HG03175 (cell line): ENCODE measurements at regions not wholly inside any gene's neighbourhood (a gene's known extent, or its start where the extent isn't known, plus 50 kb on each side); places are given as distances from the start of the nearest gene placed in this dataset.
"Not testable (repeated sequence)": the region's sequence is repeated elsewhere in the genome, so short reads cannot be mapped to it uniquely, and the experiment has no call there.

ENCODE experiments used
- ATAC-seq: cut with Tn5 transposase; IDR thresholded peaks from one replicate; pipeline ENCODE4 v1.9.1; 2021; ENCODE audit warnings: mild to moderate bottlenecking, moderate library complexity; ENCODE audit not compliant: unreplicated experiment

DNA sequence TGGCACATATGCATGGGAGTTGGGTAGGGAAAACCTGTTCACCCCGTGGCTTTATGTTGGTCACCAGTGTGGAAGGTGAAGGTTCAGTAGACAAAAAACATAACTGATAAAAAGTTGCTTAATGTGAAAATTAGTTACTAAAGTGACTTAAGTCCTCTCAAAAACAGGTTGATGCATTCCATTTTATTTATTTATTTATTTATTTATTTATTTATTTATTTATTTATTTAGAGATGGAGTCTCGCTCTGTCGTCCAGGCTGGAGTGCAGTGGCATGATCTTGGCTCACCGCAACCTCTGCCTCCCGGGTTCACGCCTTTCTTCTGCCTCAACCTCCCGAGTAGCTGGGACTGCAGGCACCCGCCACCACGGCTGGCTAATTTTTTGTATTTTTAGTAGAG lies 541.0 kb downstream of the DCDC2C start:
- ATAC-seq = not testable (repeated sequence)

DNA sequence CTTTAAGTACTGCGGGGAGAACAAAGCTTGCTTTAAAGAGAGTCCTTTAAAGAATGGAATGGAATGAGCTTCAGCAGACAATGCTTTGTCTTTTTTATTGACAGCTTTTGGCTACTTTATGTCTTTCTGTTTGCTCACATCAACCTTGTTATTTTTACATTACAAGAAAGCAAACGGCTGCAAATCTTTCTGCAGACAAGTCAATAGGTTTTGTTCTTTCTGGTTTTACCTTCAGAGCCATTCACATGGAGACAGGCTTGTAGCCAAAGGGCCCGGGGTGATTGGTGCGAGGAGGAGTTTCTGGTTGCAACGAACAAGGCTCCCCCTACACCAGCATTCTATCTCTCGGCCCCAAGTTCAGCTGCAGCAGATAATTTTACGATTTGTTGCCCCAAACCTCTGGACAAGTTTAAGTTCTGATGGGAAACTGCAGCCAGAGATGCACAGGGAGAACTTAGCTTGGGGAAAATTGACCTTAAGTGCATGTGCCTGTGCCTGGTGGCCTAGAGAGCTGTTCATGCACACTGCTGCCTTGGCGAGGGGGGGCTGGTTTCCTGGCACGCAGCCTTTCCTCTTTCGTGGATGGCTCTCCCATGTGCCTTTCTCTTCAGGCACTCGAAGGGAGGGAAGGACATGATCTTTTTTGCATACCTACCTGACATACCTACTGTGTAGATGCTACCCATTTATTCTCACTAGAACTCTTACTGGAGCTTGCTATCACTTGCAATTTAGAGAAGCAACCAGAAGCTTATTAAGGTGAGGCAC lies 543.2 kb downstream of the DCDC2C start:
- ATAC-seq = no peak

DNA sequence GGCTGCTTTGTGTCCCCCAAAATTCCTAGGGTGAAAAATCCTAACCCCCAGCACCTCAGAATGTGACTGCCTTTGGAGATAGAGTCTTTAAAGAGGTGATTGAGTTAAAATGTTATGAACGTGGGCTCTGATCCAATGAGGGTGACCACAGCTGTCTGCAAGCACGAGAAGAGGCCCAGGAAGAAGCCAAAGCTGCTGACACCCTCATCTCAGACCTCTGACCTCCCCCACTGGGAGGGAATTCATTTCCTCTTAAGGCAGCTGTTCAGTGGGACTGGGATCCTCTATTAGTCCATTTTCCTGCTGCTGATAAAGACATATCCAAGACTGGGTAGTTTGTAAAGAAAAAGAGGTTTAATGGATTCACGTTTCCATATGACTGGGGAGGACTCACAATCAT lies 544.4 kb downstream of the DCDC2C start:
- ATAC-seq = no peak

DNA sequence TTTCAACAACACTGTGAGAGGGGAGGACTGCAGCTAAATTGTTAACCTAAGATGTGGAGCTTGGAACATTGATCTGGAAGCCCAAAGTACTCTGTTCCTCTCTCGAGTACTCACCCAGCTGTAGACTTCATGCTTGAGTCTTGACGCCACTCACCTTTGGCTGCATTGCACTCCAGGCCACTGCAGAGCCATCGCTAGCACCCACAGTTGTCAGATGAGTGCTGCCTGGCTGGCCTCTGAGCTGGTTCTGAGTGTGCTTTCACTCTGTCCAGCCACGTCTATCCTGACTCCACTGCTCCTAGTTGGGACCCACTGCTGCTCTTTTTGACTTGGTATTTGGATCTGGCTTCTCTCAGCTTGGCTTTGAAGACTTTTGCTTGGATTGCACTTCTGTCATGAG lies 552.1 kb downstream of the DCDC2C start:
- no peak for ATAC-seq

DNA sequence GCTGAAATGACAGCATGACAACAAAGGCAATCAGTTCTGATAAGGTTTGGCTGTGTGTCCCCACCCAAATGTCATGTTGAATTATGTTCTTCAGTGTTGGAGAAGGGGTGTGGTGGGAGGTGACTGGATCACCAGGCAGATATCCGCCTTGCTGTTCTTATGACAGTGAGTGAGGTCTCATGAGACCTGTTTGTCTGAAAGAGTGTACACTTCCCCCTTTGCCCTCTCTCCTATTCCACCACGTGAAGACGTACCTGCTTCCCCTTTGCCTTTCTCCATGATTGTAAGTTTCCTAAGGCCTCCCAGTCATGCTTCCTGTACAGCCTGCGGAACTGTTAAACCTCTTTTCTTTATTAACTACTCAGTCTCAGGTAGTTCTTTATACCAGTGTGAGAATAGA lies 553.0 kb downstream of the DCDC2C start:
- no peak for ATAC-seq

DNA sequence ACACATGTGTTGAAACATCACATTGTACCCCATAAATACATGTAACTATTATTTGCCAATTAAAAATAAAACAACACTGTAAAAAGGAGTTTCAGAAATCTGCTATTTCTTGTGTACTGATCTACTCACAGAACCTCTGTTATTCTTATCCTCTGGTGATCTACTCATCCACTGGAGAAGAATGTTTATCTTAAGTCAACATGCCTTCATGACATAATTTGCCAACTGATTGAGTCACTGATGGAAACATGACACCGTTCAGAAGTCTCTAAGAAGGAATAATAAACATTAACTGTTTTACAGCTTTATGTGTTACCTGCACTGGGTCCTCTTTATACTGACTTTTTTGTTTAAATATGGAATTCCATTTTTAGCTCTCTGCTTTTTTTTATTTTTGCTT lies 555.2 kb downstream of the DCDC2C start:
- no peak for ATAC-seq

DNA sequence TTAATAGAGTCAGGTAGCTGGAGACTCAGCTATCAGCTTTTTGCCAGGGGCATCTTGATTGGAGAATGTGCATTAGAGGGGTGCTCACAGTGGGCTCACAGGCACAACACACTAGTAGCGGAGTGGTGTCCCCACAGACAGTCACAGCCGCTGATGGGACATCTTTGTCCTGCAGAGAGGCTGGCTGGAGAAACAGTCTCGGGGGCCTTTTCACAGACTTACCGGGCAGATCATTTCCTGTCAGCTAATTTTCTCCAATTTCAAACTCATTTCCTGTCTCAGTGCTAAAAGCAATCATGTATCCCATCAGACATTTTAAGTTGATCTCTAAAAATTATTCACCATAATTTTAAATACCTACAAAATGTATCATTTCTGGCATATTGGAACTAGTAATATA lies 562.6 kb downstream of the DCDC2C start:
- no peak for ATAC-seq

DNA sequence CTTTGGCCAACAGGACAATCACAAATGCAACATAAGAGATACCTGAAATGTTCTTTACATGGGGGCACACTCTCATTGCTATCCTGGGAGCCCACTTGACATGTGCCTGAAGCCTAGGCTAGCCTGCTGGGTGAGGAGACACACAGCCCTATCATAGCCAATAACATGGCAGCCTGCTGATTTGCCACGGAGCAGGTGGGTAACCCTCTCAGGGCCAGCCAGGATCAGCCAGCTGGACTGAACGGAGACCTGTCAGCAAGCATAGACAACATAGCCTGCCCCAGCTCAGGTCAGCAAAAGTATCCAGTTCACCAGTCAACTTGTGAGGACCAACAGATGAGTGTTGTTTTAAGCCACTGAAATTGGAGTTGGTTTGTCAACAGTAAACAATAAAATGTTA lies 566.5 kb downstream of the DCDC2C start:
- no peak for ATAC-seq

DNA sequence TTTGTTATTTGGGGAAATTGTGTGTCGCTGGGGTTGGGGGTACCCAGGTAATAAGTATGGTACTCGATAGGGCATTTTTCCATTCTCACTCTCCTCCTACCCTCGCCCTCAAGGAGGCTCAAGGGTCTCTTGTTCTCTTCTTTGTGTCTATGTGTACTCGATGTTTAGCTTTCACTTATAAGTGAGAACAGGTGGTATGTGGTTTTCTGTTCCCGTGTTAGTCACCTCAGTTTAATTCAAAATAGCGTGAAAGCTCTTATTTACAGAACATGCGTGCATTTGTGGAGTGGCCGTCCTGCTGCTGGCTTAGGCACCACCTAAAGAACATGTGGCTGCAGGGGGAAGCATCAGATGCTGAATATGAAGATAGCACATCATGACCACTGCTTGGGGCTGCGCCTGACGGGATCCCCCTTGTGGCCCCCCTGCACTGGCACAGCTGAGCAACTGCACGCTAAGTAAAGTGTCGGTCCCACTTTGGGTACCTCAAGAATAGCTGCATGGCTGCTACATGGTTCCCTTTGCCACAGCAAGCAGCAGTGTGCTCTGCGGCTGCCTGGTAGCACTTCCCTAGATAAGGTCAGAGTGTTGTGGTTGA lies 569.0 kb downstream of the DCDC2C start:
- no peak for ATAC-seq

DNA sequence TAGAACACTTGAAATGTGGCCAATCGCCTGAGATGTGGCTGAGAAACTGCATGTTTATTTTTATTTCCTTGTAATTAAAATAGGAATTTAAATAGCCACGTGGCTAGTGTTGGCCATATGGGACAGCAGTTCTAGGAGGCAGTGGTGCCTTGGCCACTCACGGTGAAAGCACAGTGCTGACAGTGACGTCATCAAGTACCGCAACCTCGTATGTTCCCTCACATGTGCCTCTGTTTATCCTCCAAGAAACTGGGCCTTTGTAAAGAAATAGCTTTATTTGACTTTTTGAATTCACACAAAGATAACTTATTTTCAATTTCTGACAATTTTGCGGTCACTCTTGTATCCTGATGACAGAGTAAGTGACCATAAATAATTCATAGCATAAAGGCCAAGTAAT lies 575.0 kb downstream of the DCDC2C start:
- ATAC-seq = no peak

DNA sequence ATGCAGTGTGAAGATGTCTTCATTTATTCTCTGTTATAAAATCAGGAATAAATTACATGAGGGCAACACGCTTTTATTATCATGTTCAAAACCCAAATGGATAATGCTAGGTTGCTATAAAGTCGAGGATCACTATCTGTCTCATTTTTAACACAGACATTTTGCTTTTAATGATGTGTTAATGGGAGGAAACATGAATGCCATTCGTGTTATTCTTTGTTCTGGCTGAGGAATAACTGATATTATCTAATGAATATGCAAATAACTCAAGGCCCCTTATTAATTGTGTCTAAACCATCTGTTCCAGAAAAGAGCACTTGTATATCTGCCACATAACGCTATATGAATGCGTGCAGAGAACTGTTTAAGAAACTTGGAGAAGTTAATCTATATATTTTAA lies 576.1 kb downstream of the DCDC2C start:
- ATAC-seq = no peak

DNA sequence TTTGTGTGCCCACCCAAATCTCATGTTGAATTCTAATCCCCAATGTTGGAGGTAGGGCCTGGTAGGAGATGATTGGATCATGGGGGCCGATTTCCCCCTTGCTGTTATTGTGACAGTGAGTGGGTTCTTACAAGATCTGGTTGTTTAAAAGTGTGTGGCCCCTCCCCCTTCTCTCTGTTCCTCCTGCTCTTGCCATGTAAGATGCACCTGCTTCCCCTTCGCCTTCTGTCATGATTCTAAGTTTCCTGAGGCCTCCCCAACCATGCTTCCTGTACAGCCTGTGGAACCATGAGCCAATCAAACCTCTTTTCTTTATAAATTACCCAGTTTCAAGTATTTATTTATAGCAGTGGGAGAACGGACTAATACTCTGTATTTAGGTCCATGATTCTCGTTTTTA lies 588.1 kb downstream of the DCDC2C start:
- no peak for ATAC-seq

DNA sequence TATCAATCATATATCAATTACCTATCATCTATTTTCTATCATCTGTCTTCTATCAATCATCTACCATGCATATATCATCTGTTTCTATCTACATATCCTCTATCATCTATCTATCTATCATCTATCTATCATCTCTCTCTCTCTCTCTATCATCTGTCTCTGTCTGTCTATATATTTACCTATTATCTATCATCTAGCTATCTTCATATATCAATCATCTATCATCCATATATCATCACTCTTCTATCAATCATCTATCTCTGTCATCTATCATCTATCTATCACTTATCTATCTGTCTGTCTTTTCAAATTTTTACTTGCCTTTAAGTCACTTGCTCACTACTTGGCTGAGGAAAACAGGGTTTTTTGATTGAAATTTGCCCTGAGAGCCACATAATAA lies 592.3 kb downstream of the DCDC2C start:
- no peak for ATAC-seq

DNA sequence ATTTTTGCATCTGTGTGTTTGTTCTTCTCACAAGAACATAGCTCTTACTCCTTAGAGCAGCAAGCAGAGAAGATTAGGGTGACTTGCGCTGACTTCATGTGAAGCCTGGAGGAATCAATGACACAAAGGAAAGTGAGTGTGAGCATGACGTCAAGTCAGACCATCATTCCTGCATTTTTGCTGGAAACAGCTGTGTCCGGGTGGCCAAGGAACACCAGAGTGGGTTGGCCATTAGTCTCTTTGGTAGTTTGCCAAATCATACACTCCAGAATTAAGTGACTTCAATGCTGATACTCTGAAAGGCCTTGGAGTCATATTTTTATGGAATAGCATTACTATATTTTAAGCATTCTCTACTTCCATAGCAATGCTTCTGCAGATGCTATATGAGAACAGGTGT lies 597.2 kb downstream of the DCDC2C start:
- no peak for ATAC-seq

DNA sequence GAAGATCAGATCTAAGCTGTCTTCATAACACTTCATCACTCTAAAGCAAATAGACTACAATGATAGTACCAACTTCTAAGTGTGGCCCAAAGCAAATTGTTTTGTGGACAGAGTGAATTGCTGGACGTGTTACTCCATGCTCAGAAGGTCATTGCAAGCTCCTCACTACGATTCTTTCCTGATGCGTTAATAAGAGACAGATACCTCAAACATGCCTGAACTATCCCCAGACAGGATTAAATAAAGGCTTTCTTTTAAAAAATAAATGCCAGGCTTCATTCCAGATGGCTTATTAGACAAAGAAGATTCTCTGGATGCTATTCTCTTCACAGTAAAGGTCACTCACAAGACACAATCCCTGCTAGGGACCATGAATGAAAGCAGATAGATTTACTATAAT lies 621.2 kb downstream of the DCDC2C start:
- ATAC-seq = no peak

DNA sequence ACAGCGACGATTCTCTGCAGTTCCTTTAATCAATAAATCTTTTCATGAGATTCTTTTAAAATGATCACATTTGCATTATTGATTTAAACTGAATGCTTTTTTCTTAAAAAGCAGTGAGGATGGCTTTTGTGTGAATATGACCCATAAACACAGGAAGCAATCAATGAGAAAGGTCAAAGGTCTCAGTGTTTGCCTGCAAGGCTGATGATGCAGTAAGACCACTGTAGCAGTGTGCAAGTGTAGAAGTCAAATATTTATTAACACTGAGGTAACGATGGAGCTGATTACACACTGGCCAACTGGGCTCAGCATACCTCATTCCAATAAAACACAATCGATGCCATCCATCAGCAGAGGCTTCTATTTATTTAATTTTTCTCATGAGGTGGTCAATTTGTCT lies 633.5 kb downstream of the DCDC2C start:
- no peak for ATAC-seq

DNA sequence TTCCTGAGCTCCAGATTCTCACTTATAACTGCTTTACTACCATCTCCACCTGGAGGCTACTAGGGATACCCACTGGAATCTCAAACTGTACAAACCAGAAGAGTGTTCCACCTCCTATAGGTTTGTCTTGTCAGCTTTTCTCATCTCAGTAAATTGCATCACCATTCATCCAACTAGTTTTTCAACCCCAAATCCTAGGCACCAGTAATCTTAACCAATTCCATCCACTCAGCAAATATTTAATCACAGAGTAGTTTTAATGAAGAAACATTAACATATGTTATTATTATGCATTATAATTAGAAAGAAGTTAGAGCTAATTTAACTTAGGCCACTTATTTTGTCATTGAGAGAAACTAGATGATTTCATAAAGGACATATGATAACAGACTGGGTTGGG lies 635.0 kb downstream of the DCDC2C start:
- no peak for ATAC-seq

DNA sequence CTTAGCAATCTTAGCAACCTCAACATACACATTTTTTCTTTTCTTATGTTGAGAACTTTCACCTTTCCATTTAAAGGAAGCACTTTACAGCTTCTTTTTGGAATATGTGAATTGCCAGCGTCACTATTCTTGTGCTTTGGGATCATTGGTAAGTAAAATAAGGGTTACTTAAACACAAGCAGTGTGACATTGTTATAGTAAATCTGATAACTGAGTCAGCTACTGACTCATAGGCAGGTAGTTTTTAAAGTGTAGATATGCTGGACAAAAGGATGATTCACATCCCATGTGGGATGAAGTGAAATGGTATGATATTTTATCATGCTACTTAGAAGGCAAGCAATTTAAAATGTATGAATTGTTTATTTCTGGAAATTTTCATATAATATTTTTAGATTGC lies 637.2 kb downstream of the DCDC2C start:
- no peak for ATAC-seq

DNA sequence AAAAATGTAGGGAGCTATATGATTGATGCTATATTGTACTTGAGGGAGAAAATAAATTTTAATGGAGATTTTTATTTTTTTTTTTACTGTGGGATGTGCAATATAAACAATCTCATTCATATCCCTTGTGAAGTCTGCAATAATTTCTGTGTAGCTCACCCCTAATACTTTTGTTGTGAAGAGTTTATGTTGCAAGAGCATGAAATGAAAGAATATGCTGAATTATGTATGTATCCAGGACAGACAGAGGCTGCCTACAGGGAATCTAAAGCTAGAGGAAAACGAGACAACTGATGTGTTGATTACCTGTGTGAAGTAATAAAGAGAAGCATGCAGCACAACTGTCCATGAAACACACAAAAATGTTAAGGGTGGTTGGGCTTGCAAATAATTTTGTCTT lies 643.3 kb downstream of the DCDC2C start:
- no peak for ATAC-seq

DNA sequence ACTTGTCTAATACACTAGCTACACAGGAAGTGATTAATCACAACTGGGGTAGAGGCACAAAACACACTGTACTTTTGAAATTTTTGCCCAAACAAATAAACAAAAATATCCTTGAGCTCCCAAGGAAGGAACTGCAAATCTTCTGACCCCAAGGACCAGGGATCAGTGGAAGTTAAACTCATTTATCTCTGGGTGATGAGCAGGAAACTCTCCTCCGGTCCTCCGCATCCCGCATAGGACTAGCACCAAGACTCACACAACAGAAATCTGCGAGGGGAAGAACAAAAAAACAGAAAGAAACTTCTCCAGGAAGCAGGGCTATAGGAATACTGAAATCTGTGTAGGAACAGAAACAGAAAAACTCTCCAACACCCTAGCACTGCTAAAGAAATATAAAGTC lies 650.3 kb downstream of the DCDC2C start:
- no peak for ATAC-seq

DNA sequence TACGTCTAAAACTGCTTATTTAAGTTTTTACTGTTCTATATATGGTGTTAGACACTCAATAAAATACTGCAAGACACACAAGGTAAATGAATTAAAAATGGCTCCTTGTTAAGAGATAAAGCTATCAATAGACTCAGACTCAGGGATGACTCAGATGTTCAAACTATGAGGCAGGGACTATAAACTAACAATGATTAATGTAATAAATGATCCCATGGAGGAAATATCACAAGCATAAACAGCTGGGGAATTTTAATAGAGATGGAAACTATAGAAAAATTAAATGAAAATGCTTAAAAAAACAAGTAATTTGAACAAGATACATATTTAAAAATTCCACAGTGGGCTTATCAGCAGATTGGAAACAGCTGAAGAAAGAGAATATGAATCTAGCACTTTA lies 650.8 kb downstream of the DCDC2C start:
- ATAC-seq = no peak

DNA sequence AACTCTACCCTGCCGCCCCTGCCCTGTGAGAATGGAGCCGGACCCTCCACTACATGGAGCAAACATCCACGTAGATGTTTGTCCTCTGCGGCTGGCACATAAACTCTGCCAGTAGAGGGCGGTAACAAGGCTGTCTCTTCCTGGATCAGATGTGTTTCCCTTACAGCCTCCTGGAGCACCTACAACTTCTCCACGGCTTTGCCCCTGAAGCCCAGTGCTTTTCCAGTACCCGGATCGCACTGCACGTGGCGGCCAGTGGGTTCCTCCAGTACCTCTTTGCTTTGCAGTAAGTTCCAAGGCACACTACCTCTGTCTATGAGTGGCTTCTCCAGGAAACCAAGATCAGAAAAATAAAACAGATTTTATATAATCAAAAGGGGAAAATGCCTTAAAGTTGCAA lies 651.3 kb downstream of the DCDC2C start:
- ATAC-seq = no peak

DNA sequence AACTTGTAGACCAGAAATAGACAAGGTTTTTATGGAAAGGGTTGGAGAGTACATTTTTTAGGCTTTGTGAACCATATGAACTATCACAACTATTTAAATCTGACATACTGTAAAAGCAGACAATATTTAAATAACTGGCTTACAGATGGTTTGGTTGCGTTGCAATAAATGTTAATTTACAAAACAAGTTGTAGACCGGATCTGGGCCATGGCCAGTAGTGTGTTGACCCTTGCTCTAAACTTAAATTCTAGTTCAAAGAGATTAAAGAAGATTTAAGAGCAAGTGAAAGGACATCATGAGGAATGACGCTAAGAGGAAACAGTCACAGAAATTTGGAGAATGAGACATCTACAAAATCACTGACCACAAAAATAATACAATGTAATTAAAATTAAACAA lies 652.7 kb downstream of the DCDC2C start:
- no peak for ATAC-seq
